ENCODE measurements at regions not wholly inside any gene's neighbourhood (a gene's known extent, or its start where the extent isn't known, plus 50 kb on each side); places are given as distances from the start of the nearest gene placed in this dataset.

- no peaks in the 10 kb centered on the region for H3K36me3 ChIP-seq (replicated peaks in 1 of 2; ENCODE audit: insufficient read depth in 1 of 2, low read depth in 2 of 2)
- intact Hi-C loops (cut with DNase I): no loop called here
These were observed 197.2 kb upstream of the NDST4 start for GRCh38 chr4:115310641-115311040.

GRCh38 chr4:115294717-115295116 lies 181.3 kb upstream of the NDST4 start:
- TF ChIP-seq CTCF (IDR thresholded peaks at IDR 0.05) (no peak), POLR2A (IDR thresholded peaks at IDR 0.05) (no peak)
- no peak overlapping the region for H3K27ac ChIP-seq
- H3K27me3 ChIP-seq: no peaks in the 10 kb centered on the region
- DNase-seq (no peak), ATAC-seq (no peak)
- H3K4me3 ChIP-seq: no peak overlapping the region
- intact Hi-C loops (cut with DNase I): no loop called here
- no peaks in the 10 kb centered on the region for H3K4me1 ChIP-seq
- no peaks in the 10 kb centered on the region for H3K9me3 ChIP-seq
- WGBS, 2 donors: 53 to 54% methylated on average over 1 of the region's 1 CpG
- H3K36me3 ChIP-seq (replicated peaks in 1 of 2; ENCODE audit: insufficient read depth in 1 of 2, low read depth in 2 of 2): no peaks in the 10 kb centered on the region

More at GRCh38 chr4:115310641-115311040, 197.2 kb upstream of the NDST4 start:
- no peak for DNase-seq
- ATAC-seq: no peak
- Histone ChIP-seq H3K27ac (no peak overlapping the region), H3K4me3 (no peak overlapping the region), H3K4me1 (no peaks in the 10 kb centered on the region), H3K27me3 (no peaks in the 10 kb centered on the region), H3K9me3 (no peaks in the 10 kb centered on the region)
- TF ChIP-seq CTCF (IDR thresholded peaks at IDR 0.05): no peak
- no peak for TF ChIP-seq POLR2A (IDR thresholded peaks at IDR 0.05)
- WGBS, 2 donors: 68 to 72% methylated on average over 2 of the region's 2 CpGs

DNA sequence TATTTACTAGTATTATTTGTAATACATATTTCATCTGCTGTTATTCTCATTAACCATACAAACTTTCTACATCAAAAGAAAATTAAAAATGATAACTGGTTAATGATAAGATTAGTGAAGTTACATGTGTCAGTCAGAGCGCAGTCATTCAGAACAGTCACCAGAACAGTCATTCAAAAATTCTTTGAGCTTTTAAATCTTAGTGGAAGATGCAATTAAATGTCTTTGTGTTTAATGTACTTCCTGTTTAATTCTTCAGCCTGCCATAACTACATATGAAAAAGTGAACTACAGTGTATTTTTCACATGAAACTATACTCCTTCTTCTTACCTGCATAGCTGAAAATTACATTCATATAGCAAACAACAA lies 179.7 kb upstream of the NDST4 start:
- intact Hi-C loops (cut with DNase I): no loop called here
- Histone ChIP-seq H3K9me3 (no peaks in the 10 kb centered on the region), H3K27me3 (no peaks in the 10 kb centered on the region), H3K4me1 (no peaks in the 10 kb centered on the region), H3K36me3 (replicated peaks in 1 of 2; ENCODE audit: insufficient read depth in 1 of 2, low read depth in 2 of 2) (no peaks in the 10 kb centered on the region), H3K4me3 (no peak overlapping the region), H3K27ac (no peak overlapping the region)
- 78 to 82% methylated on average over 1 of the region's 1 CpG for WGBS, 2 donors
- ATAC-seq: no peak
- DNase-seq: no peak
- TF ChIP-seq CTCF (IDR thresholded peaks at IDR 0.05): no peak

DNA sequence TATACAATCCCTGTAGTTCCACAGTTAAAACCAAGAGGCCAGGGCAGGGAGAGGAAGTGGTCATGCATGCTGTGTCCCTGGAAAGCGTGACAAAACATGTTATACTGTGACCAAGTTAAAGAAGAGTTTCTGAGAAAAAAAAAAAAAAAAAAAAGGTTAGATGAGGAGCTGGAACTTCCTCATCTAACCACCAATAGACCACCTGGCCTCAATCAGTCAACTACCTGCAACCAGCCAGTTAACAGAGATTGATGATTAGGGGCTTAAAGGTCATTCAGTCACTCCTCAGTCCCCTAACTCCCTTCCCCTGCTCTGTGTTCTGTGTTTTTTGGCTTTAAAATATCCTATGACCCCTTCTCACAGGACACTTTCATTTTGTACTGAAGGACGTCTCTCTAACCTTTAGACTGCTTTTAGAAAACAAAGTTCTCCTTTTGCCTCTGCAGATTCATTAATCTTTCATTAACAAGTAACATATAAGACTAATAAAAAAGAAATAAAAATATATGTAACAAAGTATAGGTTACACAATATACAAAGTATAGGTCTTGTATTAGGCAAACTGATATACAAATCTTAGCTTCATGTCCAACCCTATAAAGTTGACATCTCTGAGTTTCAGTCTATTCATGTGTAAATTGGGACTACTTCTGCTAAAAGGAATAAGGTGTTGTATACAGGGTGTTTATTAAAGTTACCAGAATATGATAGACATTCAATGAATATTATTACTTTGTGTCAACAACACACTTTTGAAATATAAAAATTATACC lies 179.1 kb upstream of the NDST4 start:
- Histone ChIP-seq H3K4me3 (no peak overlapping the region), H3K9me3 (no peaks in the 10 kb centered on the region), H3K4me1 (no peaks in the 10 kb centered on the region), H3K36me3 (replicated peaks in 1 of 2; ENCODE audit: insufficient read depth in 1 of 2, low read depth in 2 of 2) (no peaks in the 10 kb centered on the region), H3K27ac (no peak overlapping the region), H3K27me3 (no peaks in the 10 kb centered on the region)
- TF ChIP-seq POLR2A (IDR thresholded peaks at IDR 0.05): no peak
- no peak for TF ChIP-seq CTCF (IDR thresholded peaks at IDR 0.05)
- intact Hi-C loops (cut with DNase I): no loop called here
- no peak for DNase-seq
- WGBS, 2 donors: 29 to 50% methylated on average over 2 of the region's 2 CpGs
- no peak for ATAC-seq

GRCh38 chr4:115287426-115287825 lies 174.0 kb upstream of the NDST4 start:
- Histone ChIP-seq H3K9me3 (no peaks in the 10 kb centered on the region), H3K4me3 (no peak overlapping the region), H3K36me3 (replicated peaks in 1 of 2; ENCODE audit: insufficient read depth in 1 of 2, low read depth in 2 of 2) (no peaks in the 10 kb centered on the region), H3K27me3 (no peaks in the 10 kb centered on the region), H3K27ac (no peak overlapping the region), H3K4me1 (no peaks in the 10 kb centered on the region)
- intact Hi-C loops (cut with DNase I): no loop called here
- no peak for DNase-seq
- 67 to 73% methylated on average over 1 of the region's 1 CpG for WGBS, 2 donors
- TF ChIP-seq CTCF (IDR thresholded peaks at IDR 0.05): no peak
- TF ChIP-seq POLR2A (IDR thresholded peaks at IDR 0.05): no peak
- no peak for ATAC-seq
